Loucy (cell line): ENCODE measurements at regions not wholly inside any gene's neighbourhood (a gene's known extent, or its start where the extent isn't known, plus 50 kb on each side); places are given as distances from the start of the nearest gene placed in this dataset.

Source experiments
- CTCF ChIP-seq: fragments of 200-600 bp; sonication (generic); conservative IDR thresholded peaks from 2 replicates; pipeline ENCODE4 v1.5.1; 2014; ENCODE audit warnings: mild to moderate bottlenecking, antibody characterized with exemption, low read length
- EZH2phosphoT487 ChIP-seq: fragments of 200-600 bp; IDR thresholded peaks from 2 replicates; pipeline ENCODE4 v1.6.1; 2018; ENCODE audit warnings: antibody characterized with exemption, mild to moderate bottlenecking, moderate library complexity, borderline replicate concordance

DNA sequence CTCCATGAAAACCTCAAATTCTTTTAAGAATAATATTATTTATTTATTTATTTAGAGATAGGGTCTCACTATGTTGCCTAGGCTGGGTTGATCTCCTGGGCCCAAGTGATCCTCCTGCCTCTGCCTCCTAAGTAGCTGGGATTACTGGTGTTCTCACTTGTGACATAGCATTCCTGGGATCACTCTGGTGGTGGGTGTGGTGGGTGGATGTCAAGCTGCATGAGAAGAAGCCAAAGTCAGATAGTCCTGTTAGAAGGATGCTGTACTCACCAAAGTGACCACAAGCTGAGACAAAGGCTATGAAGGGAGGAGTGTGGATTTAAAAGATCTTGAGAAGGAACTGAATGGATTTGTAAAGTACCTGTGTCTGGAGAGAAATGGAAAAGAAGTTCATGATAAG lies 87.9 kb upstream of the SPON1 start:
- no peak for TF ChIP-seq CTCF
- TF ChIP-seq EZH2phosphoT487, result no peak
